Midbrain (tissue), 1 donor: ENCODE measurements at regions not wholly inside any gene's neighbourhood (a gene's known extent, or its start where the extent isn't known, plus 50 kb on each side); places are given as distances from the start of the nearest gene placed in this dataset.

Experiments used
- DNase-seq: peaks from one replicate; lab custom pipeline; 2025; lab: John Stamatoyannopoulos, UW

- no peak for DNase-seq
These were observed 174.4 kb upstream of the APCDD1 start for GRCh38 chr18:10279905-10280644.

GRCh38 chr18:10284540-10285282 lies 169.7 kb upstream of the APCDD1 start:
- DNase-seq = no peak

- DNase-seq = peak; percentile 33
These were observed 169.2 kb upstream of the APCDD1 start for GRCh38 chr18:10285283-10285640.

GRCh38 chr18:10286580-10287150 lies 167.8 kb upstream of the APCDD1 start:
- DNase-seq = no peak

GRCh38 chr18:10289251-10289650 lies 165.2 kb upstream of the APCDD1 start:
- no peak for DNase-seq

- peak; percentile 21 for DNase-seq
These were observed 164.3 kb upstream of the APCDD1 start for GRCh38 chr18:10289951-10290637.

GRCh38 chr18:10290638-10291235 lies 163.7 kb upstream of the APCDD1 start:
- no peak for DNase-seq

GRCh38 chr18:10291568-10291981 lies 162.9 kb upstream of the APCDD1 start:
- DNase-seq = peak; percentile 11

- no peak for DNase-seq
These were observed 160.5 kb upstream of the APCDD1 start for GRCh38 chr18:10293966-10294365.

- DNase-seq = no peak
These were observed 158.7 kb upstream of the APCDD1 start for GRCh38 chr18:10295751-10296150.

- no peak for DNase-seq
These were observed 157.9 kb upstream of the APCDD1 start for GRCh38 chr18:10296491-10296890.

GRCh38 chr18:10297086-10297485 lies 157.3 kb upstream of the APCDD1 start:
- DNase-seq = no peak

- no peak for DNase-seq
These were observed 156.1 kb upstream of the APCDD1 start for GRCh38 chr18:10298346-10298745.

GRCh38 chr18:10299643-10300042 lies 154.8 kb upstream of the APCDD1 start:
- no peak for DNase-seq

GRCh38 chr18:10300739-10301138 lies 153.7 kb upstream of the APCDD1 start:
- no peak for DNase-seq

GRCh38 chr18:10301831-10302483 lies 152.5 kb upstream of the APCDD1 start:
- no peak for DNase-seq

GRCh38 chr18:10303171-10303570 lies 151.3 kb upstream of the APCDD1 start:
- DNase-seq = no peak

- DNase-seq = no peak
These were observed 149.6 kb upstream of the APCDD1 start for GRCh38 chr18:10304853-10305252.

- DNase-seq = no peak
These were observed 147.7 kb upstream of the APCDD1 start for GRCh38 chr18:10306779-10307178.

- no peak for DNase-seq
These were observed 146.3 kb upstream of the APCDD1 start for GRCh38 chr18:10308154-10308553.

- no peak for DNase-seq
These were observed 143.8 kb upstream of the APCDD1 start for GRCh38 chr18:10310626-10311025.
